ENCODE measurements at regions not wholly inside any gene's neighbourhood (a gene's known extent, or its start where the extent isn't known, plus 50 kb on each side); places are given as distances from the start of the nearest gene placed in this dataset.
"Not testable (repeated sequence)": the region's sequence is repeated elsewhere in the genome, so short reads cannot be mapped to it uniquely, and the experiment has no call there.

- no peak for DNase-seq (ENCODE audit: low read depth, low spot score)
Measured at GRCh38 chr13:70795484-70795883, 687.2 kb upstream of the KLHL1 start.

- DNase-seq (ENCODE audit: low read depth, low spot score), result no peak
Measured at GRCh38 chr13:70792121-70792520, 683.9 kb upstream of the KLHL1 start.

GRCh38 chr13:70789751-70790150 lies 681.5 kb upstream of the KLHL1 start:
- DNase-seq (ENCODE audit: low read depth, low spot score), result no peak

GRCh38 chr13:70788074-70788473 lies 679.8 kb upstream of the KLHL1 start:
- no peak for DNase-seq (ENCODE audit: low read depth, low spot score)

GRCh38 chr13:70784207-70784989 lies 676.1 kb upstream of the KLHL1 start:
- DNase-seq (ENCODE audit: low read depth, low spot score), result no peak

- DNase-seq (ENCODE audit: low read depth, low spot score), result no peak
Measured at GRCh38 chr13:70769817-70770216, 661.6 kb upstream of the KLHL1 start.

GRCh38 chr13:70758932-70759331 lies 650.7 kb upstream of the KLHL1 start:
- no peak for DNase-seq (ENCODE audit: low read depth, low spot score)

- DNase-seq (ENCODE audit: low read depth, low spot score), result no peak
Measured at GRCh38 chr13:70756088-70756487, 647.8 kb upstream of the KLHL1 start.

GRCh38 chr13:70755456-70755855 lies 647.2 kb upstream of the KLHL1 start:
- DNase-seq (ENCODE audit: low read depth, low spot score), result no peak

- DNase-seq (ENCODE audit: low read depth, low spot score), result no peak
Measured at GRCh38 chr13:70747262-70747661, 639.0 kb upstream of the KLHL1 start.

- DNase-seq (ENCODE audit: low read depth, low spot score), result not testable (repeated sequence)
Measured at GRCh38 chr13:70746469-70746868, 638.2 kb upstream of the KLHL1 start.

- DNase-seq (ENCODE audit: low read depth, low spot score), result no peak
Measured at GRCh38 chr13:70736622-70737317, 628.5 kb upstream of the KLHL1 start.

- DNase-seq (ENCODE audit: low read depth, low spot score), result no peak
Measured at GRCh38 chr13:70732611-70733010, 624.4 kb upstream of the KLHL1 start.

- no peak for DNase-seq (ENCODE audit: low read depth, low spot score)
Measured at GRCh38 chr13:70729369-70729768, 621.1 kb upstream of the KLHL1 start.

GRCh38 chr13:70723732-70724131 lies 615.5 kb upstream of the KLHL1 start:
- no peak for DNase-seq (ENCODE audit: low read depth, low spot score)

- no peak for DNase-seq (ENCODE audit: low read depth, low spot score)
Measured at GRCh38 chr13:70720386-70720785, 612.1 kb upstream of the KLHL1 start.

- no peak for DNase-seq (ENCODE audit: low read depth, low spot score)
Measured at GRCh38 chr13:70714993-70715392, 606.7 kb upstream of the KLHL1 start.

GRCh38 chr13:70708775-70709174 lies 600.5 kb upstream of the KLHL1 start:
- DNase-seq (ENCODE audit: low read depth, low spot score), result no peak

- DNase-seq (ENCODE audit: low read depth, low spot score), result no peak
Measured at GRCh38 chr13:70703755-70704154, 595.5 kb upstream of the KLHL1 start.

- DNase-seq (ENCODE audit: low read depth, low spot score), result no peak
Measured at GRCh38 chr13:70694996-70695715, 586.9 kb upstream of the KLHL1 start.

- DNase-seq (ENCODE audit: low read depth, low spot score), result no peak
Measured at GRCh38 chr13:70668983-70669382, 560.7 kb upstream of the KLHL1 start.

GRCh38 chr13:70668293-70668692 lies 560.0 kb upstream of the KLHL1 start:
- DNase-seq (ENCODE audit: low read depth, low spot score), result no peak
